ENCODE measurements at regions not wholly inside any gene's neighbourhood (a gene's known extent, or its start where the extent isn't known, plus 50 kb on each side); places are given as distances from the start of the nearest gene placed in this dataset.

- no peak for DNase-seq
Measured at GRCh38 chr2:220309215-220309614, 681.8 kb downstream of the SLC4A3 start.

DNA sequence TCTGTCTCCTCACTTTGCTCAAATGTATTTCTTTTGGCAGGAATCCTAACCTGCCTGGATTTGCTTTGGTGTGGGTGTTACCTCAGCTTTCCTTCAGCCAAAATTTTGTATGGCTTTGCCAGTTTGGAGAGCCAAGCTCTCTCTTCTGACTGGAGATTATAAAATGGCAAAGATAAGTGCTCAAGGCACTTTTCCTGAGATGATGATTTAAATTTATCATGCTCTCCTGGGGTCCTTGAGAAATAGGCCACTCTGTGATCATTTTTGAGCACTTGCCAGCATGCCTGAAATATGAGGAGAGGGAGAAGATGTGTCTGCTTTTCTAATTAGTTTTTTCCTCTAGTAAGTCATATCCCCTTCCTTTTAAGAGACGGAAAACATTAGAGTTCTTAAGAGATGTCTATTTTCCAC is 683.0 kb downstream of the SLC4A3 start:
- DNase-seq = no peak

GRCh38 chr2:220315098-220315823 is 687.8 kb downstream of the SLC4A3 start:
- no peak for DNase-seq

GRCh38 chr2:220318037-220318436 is 690.6 kb downstream of the SLC4A3 start:
- DNase-seq = no peak

- DNase-seq = no peak
Measured at GRCh38 chr2:220318508-220318907, 691.1 kb downstream of the SLC4A3 start.

DNA sequence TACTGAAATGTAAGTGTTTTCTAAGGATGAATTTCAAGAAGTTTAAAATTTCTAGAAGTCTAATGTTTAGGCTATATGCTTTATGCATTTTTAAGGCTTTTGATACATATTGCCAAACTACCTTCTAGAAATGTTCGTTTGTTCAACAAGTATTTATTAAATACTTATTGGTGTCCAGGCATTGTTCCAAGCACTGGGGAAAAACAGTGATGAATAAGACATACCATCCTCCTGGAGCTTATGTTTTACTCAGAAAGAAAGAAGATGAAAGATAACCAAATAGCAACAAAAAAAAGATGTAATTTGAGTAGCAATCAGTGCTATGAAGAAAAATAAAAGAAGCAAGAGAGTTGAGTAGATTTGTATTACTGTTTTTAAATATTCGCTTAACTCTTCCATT is 692.9 kb downstream of the SLC4A3 start:
- no peak for DNase-seq

DNA sequence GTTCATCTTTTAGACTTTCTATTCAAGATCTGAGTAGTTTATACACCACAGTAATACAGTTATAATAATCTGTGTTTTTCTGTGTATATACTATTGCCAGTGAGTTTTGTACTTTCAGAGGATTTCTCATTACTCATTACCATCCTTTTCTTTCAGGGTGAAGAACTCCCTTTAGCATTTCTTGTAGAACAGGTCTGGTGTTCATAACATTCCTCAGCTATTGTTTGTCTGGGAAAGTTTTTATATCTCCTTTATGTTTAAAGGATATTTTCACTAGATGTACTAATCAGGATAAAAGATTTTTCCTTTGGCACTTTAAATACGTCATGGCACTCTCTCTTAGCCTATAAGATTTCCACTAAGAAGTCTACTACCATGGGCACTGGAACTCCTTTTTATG is 705.5 kb downstream of the SLC4A3 start:
- DNase-seq = no peak

DNA sequence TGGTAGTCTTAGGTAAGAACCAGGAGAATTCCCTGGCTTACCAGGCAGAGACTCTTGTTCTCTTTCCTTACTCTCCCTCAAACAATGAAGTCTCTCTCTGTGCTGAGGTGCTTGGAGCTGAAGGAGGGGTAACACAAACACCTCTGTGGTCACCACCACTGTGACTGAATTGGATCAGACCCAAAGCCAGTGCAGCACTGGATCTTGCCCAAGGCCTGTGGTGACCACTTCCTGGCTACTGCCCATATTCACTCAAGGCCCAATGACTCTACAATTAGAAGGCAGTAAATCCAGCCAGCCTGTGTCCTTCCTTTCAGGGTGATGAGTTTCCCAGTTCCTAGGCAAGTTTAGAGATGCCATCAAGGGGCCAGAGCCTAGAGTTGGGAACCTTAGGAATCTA is 706.8 kb downstream of the SLC4A3 start:
- no peak for DNase-seq

DNA sequence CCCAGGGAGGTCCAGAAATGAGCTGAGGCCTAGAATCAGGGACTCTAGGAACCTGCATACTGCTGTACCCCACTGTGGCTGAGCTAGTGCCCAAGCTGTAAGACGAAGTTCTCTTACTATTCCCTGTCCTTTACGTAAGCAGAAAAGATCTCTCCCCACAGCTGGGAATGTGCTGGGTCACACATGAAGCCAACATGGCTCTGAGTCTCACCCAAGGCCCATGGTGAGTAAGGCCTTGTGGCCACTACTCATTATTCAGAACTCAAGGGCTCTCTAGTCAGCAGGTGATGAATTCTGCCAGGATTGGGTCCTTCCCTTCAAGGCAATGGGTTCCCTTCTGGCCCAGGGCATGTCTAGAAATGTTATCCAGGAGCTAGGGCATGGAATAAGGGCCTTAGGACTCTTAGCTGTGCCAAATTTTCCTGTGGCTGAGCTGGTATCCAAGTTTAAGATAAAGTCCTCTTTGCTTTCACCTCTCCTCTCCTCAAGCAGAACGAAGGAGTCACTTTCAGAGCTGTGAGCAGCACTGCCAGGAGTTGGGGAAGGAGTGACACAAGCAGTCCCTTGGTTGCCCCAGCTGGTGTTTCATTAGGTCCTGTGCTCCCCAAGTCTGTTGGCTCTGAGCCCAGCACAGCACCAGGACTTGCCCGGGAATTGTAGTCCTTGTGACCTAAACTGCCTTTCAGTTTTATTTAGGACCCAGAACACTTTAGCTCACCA is 707.6 kb downstream of the SLC4A3 start:
- DNase-seq = no peak

DNA sequence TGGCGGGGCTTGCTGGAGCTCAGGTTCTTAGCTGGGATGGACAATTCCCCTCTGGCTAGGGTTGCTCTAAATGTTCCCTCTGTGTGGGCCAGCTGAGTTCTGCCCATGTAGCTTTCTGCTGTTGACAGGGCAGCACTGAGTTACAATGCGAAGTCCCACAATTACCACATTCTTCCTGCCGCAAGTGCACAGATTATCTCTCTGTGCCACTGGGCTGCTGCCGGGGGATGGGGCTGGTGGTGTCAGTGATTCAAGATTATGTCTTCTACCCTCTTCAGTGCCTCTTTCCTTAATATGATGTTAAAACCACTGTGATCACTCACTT is 708.1 kb downstream of the SLC4A3 start:
- DNase-seq = no peak

GRCh38 chr2:220336771-220337170 is 709.3 kb downstream of the SLC4A3 start:
- no peak for DNase-seq

DNA sequence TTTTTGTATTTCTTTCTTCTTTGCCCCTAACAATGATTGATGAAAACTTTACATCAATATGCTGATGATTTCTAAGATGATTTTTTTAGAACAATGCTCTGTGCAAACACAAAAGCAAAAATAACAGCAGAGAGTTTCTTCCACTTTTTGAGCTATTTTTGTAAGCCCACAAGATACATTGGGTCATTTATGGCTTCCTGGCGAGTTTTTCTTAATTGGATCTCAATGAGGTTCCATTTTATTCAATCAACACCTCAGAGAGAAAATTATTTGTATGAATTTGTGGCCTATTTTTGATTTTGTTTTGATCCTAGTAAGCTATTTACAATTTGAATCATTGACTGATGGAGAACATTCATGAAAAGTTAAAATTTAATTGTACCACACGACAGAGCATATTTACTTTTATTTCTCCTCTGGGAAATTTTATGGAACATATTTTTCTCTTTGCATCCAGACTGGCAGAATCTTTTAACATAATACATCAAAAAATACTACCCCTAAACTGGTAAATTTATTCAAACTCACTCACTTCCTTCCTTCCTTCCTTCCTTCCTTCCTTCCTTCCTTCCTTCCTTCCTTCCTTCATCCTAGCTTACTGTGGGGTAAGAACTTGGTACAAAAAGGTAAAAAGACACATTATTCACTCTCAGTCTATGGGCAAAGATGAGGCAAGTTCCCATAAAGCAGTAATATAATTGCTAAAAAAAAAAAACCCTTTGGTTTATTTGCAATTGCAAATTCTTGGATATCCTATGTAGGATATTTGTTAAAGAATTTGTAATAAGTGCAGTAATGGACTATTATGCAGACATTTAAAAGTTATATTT is 710.4 kb downstream of the SLC4A3 start:
- DNase-seq = no peak

DNA sequence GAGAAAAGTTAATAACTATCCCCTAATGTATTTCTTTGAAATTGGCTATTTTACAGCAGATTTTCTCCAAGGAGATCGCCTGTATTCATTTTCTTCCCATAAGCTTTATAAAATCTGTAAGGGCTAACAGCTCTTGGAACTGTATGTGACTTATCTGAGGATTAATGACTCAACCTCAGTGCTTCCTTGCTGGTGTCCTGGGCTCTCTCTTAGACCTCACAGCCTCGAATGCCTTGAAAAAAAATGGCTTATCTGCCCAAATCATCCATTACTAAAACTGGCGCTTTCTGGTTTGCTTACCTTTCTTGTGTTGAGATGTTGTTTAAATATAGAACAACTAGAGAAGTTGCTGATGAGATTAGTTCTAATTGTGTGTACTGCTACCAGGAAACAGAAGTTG is 713.6 kb downstream of the SLC4A3 start:
- DNase-seq = no peak

GRCh38 chr2:220346919-220347318 is 719.5 kb downstream of the SLC4A3 start:
- DNase-seq = no peak

DNA sequence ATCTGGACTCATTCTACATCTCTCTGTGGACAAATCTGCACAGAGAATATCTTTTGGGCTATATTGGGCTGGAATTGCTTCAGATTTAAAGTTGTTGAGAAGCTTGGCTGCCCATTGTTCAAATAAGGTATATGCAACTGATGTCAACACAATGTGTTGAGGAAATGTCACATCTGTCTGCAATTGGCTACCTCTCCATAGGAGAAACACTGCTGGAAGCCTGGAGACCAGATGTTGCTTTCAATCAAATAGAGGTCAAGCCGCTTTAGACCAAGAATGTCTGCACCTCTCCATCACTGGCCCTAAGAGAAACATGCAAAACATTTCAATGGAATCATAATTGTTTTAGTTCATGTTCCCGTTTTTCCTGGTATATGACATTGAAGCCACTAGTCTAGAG is 720.2 kb downstream of the SLC4A3 start:
- no peak for DNase-seq

DNA sequence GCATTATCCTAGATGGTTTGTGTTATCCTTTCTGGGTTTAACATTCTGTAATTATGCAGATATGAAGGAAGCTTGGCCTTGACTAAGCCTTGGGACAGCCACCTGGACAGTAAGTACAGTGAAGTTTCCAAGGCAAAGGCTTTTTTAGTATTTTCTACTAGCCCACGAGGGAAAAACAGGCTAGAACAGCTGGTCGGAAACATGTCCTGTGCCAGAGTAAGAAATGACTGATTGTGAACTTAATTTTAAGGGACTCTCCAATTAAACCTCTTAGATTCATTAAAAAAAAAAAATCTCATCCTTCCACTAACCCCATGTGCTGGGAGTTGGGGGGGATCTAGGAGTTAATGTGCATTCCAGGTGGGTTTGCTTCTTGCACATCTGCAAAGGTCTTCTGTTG is 720.8 kb downstream of the SLC4A3 start:
- DNase-seq = no peak

DNA sequence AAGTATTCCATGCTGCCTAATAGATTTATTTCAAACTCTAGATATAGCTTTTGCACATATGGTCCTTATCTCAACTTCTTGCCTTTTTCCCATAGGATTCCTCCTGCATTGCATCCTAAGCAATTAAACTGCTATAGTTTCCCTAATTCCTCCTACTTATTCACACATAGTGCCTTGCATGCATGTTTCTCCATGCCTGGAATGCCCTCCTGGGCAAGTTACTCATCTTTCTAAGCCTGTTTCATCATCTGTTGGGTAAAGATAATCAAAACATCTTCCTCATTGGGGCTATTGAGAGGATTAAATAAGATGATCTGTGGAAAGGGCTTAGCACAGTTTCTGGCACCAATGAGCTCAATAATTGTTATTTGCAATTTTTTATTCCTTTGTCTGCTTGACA is 726.5 kb downstream of the SLC4A3 start:
- DNase-seq = no peak

- DNase-seq = no peak
Measured at GRCh38 chr2:220356076-220356475, 728.6 kb downstream of the SLC4A3 start.

DNA sequence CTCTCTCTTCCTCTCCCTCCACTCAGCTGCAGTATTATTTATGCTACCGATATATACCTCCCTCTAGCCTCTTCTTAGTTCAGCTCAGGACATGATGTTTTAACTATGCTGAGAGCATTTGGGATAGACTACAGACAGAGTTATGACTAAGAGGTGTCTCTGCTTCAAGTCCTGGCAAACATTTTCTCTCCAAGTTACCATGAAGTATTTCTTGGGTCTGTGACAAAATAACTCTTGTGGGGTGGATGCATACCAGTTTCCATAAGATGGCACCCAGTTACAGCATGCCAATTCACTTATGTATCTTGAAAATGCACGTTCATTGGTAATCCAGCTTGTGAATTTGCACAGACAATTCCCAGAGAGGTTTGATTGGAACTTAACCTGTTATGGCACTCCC is 737.6 kb downstream of the SLC4A3 start:
- DNase-seq = no peak

GRCh38 chr2:220366765-220367164 is 739.3 kb downstream of the SLC4A3 start:
- DNase-seq = no peak

- DNase-seq = no peak
Measured at GRCh38 chr2:220370764-220371163, 743.3 kb downstream of the SLC4A3 start.

GRCh38 chr2:220371211-220371610 is 743.8 kb downstream of the SLC4A3 start:
- no peak for DNase-seq

DNA sequence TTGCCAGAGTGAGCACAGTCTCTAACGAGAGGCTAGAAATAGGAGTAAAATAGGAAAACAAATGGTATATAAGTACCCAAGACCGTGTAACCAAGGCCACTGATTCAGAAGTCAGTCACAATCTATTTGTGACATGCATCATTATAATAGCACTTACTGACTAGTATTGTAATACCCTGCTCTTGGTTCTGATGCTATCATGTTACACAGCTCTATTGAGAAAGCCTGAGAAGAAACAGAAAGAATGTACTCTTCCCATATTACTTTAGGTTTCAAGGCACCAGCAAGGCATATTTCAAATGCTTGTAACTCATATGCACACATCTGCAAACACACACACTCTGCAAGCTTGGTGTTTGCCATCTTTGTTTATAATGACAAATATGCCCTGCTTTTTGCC is 746.4 kb downstream of the SLC4A3 start:
- no peak for DNase-seq

DNA sequence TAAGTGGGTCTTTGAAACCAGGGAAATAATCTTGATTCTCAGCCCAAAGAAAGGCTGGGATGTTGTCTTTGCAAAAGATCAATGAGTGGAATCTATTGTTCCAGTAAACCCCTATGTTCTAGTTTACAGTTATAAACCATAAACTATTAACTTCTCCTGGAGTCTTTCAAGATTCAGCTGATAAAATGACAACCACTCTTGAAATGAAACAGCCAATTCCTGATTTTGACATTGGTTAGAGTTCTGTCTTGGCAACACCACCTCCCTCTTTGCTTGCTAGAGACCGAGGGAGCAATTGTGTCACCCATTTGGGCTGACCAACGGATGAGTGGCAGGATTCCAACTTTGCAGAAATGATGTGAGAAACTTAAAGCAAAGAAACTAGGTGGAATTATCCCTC is 746.9 kb downstream of the SLC4A3 start:
- no peak for DNase-seq
